ENCODE measurements at regions not wholly inside any gene's neighbourhood (a gene's known extent, or its start where the extent isn't known, plus 50 kb on each side); places are given as distances from the start of the nearest gene placed in this dataset.

GRCh38 chr3:187520027-187520945 is 149.9 kb downstream of the SST start:
- Histone ChIP-seq H3K36me3 (ENCODE audit: control insufficient read depth, insufficient read depth, low read length) (no peaks in the 10 kb centered on the region), H3K4me3 (ENCODE audit: low read depth, low read length) (no peak overlapping the region), H3K27me3 (ENCODE audit: control insufficient read depth, insufficient read depth, low read length) (no peaks in the 10 kb centered on the region)
- no peak for TF ChIP-seq CTCF (IDR thresholded peaks at IDR 0.05; ENCODE audit: insufficient read depth, low read depth, low read length)
- DNase-seq (ENCODE audit: low read depth): peak; percentile 50
- CTCF ChIA-PET: interaction anchor here (0.6 to 1.7 kb wide), 3 partner anchors 159 to 648 kb away, joined by 5 to 9 read pairs (median 6); no protein-coding TSS in a partner anchor
- POLR2A ChIA-PET: interaction anchor here (0.6 to 0.7 kb wide), 2 partner anchors 9 to 34 kb away, joined by 3 to 5 read pairs; no protein-coding TSS in a partner anchor

- H3K27me3 ChIP-seq (ENCODE audit: control insufficient read depth, insufficient read depth, low read length): no peaks in the 10 kb centered on the region
- POLR2A ChIA-PET: no interaction called here
- DNase-seq (ENCODE audit: low read depth): peak; percentile 38
- CTCF ChIA-PET: interaction anchor here (1.3 to 1.7 kb wide), 3 partner anchors 21 to 201 kb away, joined by 4 to 9 read pairs (median 6); no protein-coding TSS in a partner anchor
- no peaks in the 10 kb centered on the region for H3K36me3 ChIP-seq (ENCODE audit: control insufficient read depth, insufficient read depth, low read length)
- no peak overlapping the region for H3K4me3 ChIP-seq (ENCODE audit: low read depth, low read length)
- no peak for TF ChIP-seq CTCF (IDR thresholded peaks at IDR 0.05; ENCODE audit: insufficient read depth, low read depth, low read length)
Observed at GRCh38 chr3:187519428-187519890, 150.7 kb downstream of the SST start.

- H3K27me3 ChIP-seq (ENCODE audit: control insufficient read depth, insufficient read depth, low read length): no peaks in the 10 kb centered on the region
- no peak overlapping the region for H3K4me3 ChIP-seq (ENCODE audit: low read depth, low read length)
- no peaks in the 10 kb centered on the region for H3K36me3 ChIP-seq (ENCODE audit: control insufficient read depth, insufficient read depth, low read length)
- ChIA-PET POLR2A (no interaction called here), CTCF (interaction anchor here (1.3 to 1.5 kb wide), 2 partner anchors 21 to 200 kb away, joined by 4 to 6 read pairs; no protein-coding TSS in a partner anchor)
- DNase-seq (ENCODE audit: low read depth): no peak
- TF ChIP-seq CTCF (IDR thresholded peaks at IDR 0.05; ENCODE audit: insufficient read depth, low read depth, low read length): no peak
Observed at GRCh38 chr3:187518616-187519015, 150.4 kb downstream of the RTP4 start.

GRCh38 chr3:187518207-187518606 is 150.0 kb downstream of the RTP4 start:
- CTCF ChIA-PET: interaction anchor here (1.5 kb wide), 1 partner anchor 20 kb away, joined by 4 read pairs; no protein-coding TSS in a partner anchor
- no peaks in the 10 kb centered on the region for H3K27me3 ChIP-seq (ENCODE audit: control insufficient read depth, insufficient read depth, low read length)
- POLR2A ChIA-PET: interaction anchor here (0.6 kb wide), 1 partner anchor 15 kb away, joined by 3 read pairs; no protein-coding TSS in a partner anchor
- no peaks in the 10 kb centered on the region for H3K36me3 ChIP-seq (ENCODE audit: control insufficient read depth, insufficient read depth, low read length)
- TF ChIP-seq CTCF (IDR thresholded peaks at IDR 0.05; ENCODE audit: insufficient read depth, low read depth, low read length): no peak
- DNase-seq (ENCODE audit: low read depth): no peak
- H3K4me3 ChIP-seq (ENCODE audit: low read depth, low read length): no peak overlapping the region
